ENCODE measurements at regions not wholly inside any gene's neighbourhood (a gene's known extent, or its start where the extent isn't known, plus 50 kb on each side); places are given as distances from the start of the nearest gene placed in this dataset.

GRCh38 chr5:57795203-57795602 lies 312.6 kb upstream of the ACTBL2 start:
- H3K9ac ChIP-seq (ENCODE audit: low read length): no peak overlapping the region
- no peak for DNase-seq
- no peak for TF ChIP-seq EZH2 (optimal IDR thresholded peaks at IDR 0.05; ENCODE audit: low read depth, low read length)
- H3K27me3 ChIP-seq (replicated peaks; ENCODE audit: insufficient read depth, low read length): no peaks in the 10 kb centered on the region
- H3K4me3 ChIP-seq (ENCODE audit: low read length): no peak overlapping the region
- H4K20me1 ChIP-seq (ENCODE audit: insufficient read depth, low read length): no peaks in the 10 kb centered on the region
- no peaks in the 10 kb centered on the region for H3K36me3 ChIP-seq (replicated peaks; ENCODE audit: insufficient read depth, low read length)
- no peaks in the 10 kb centered on the region for H3F3A ChIP-seq (ENCODE audit: insufficient read depth, low read length)
- no peaks in the 10 kb centered on the region for H3K9me2 ChIP-seq (replicated peaks; ENCODE audit: insufficient read depth, low read length)
- no peak overlapping the region for H2AFZ ChIP-seq (ENCODE audit: low read length)
- no peaks in the 10 kb centered on the region for H3K4me1 ChIP-seq (ENCODE audit: low read length)
- H3K9me3 ChIP-seq (replicated peaks; ENCODE audit: insufficient read depth, low read length): no peaks in the 10 kb centered on the region
- no peaks in the 10 kb centered on the region for H3K79me2 ChIP-seq (ENCODE audit: low read length)
- no peak overlapping the region for H3K27ac ChIP-seq (ENCODE audit: low read length)
- no peak overlapping the region for H3K4me2 ChIP-seq (ENCODE audit: low read depth, low read length)

GRCh38 chr5:57791875-57792274 lies 309.3 kb upstream of the ACTBL2 start:
- Histone ChIP-seq H3K4me3 (ENCODE audit: low read length) (no peak overlapping the region), H3K4me2 (ENCODE audit: low read depth, low read length) (no peak overlapping the region), H3K4me1 (ENCODE audit: low read length) (no peaks in the 10 kb centered on the region), H3K79me2 (ENCODE audit: low read length) (no peaks in the 10 kb centered on the region), H3K9ac (ENCODE audit: low read length) (no peak overlapping the region), H3F3A (ENCODE audit: insufficient read depth, low read length) (no peaks in the 10 kb centered on the region), H3K27me3 (replicated peaks; ENCODE audit: insufficient read depth, low read length) (no peaks in the 10 kb centered on the region), H3K27ac (ENCODE audit: low read length) (no peak overlapping the region), H2AFZ (ENCODE audit: low read length) (no peak overlapping the region), H3K9me3 (replicated peaks; ENCODE audit: insufficient read depth, low read length) (no peaks in the 10 kb centered on the region), H3K9me2 (replicated peaks; ENCODE audit: insufficient read depth, low read length) (no peaks in the 10 kb centered on the region), H4K20me1 (ENCODE audit: insufficient read depth, low read length) (no peaks in the 10 kb centered on the region), H3K36me3 (replicated peaks; ENCODE audit: insufficient read depth, low read length) (no peaks in the 10 kb centered on the region)
- TF ChIP-seq EZH2 (optimal IDR thresholded peaks at IDR 0.05; ENCODE audit: low read depth, low read length) (no peak), EZH2phosphoT487 (IDR thresholded peaks at IDR 0.05; ENCODE audit: low read length) (no peak), CTCF (IDR thresholded peaks at IDR 0.05; ENCODE audit: low read length) (no peak)
- no peak for DNase-seq

GRCh38 chr5:57785946-57786345 lies 303.3 kb upstream of the ACTBL2 start:
- Histone ChIP-seq H2AFZ (ENCODE audit: low read length) (no peak overlapping the region), H3K9me2 (replicated peaks; ENCODE audit: insufficient read depth, low read length) (no peaks in the 10 kb centered on the region), H3K79me2 (ENCODE audit: low read length) (no peaks in the 10 kb centered on the region), H3K27me3 (replicated peaks; ENCODE audit: insufficient read depth, low read length) (no peaks in the 10 kb centered on the region), H3F3A (ENCODE audit: insufficient read depth, low read length) (no peaks in the 10 kb centered on the region), H3K9ac (ENCODE audit: low read length) (no peak overlapping the region), H3K9me3 (replicated peaks; ENCODE audit: insufficient read depth, low read length) (no peaks in the 10 kb centered on the region), H4K20me1 (ENCODE audit: insufficient read depth, low read length) (no peaks in the 10 kb centered on the region), H3K4me2 (ENCODE audit: low read depth, low read length) (no peak overlapping the region), H3K36me3 (replicated peaks; ENCODE audit: insufficient read depth, low read length) (no peaks in the 10 kb centered on the region), H3K4me1 (ENCODE audit: low read length) (no peaks in the 10 kb centered on the region), H3K4me3 (ENCODE audit: low read length) (no peak overlapping the region), H3K27ac (ENCODE audit: low read length) (no peak overlapping the region)
- no peak for DNase-seq
- no peak for TF ChIP-seq EZH2phosphoT487 (IDR thresholded peaks at IDR 0.05; ENCODE audit: low read length)
- no peak for TF ChIP-seq EZH2 (optimal IDR thresholded peaks at IDR 0.05; ENCODE audit: low read depth, low read length)
- no peak for TF ChIP-seq CTCF (IDR thresholded peaks at IDR 0.05; ENCODE audit: low read length)

- Histone ChIP-seq H4K20me1 (ENCODE audit: insufficient read depth, low read length) (no peaks in the 10 kb centered on the region), H3K4me1 (ENCODE audit: low read length) (no peaks in the 10 kb centered on the region), H3K27ac (ENCODE audit: low read length) (no peak overlapping the region), H3K79me2 (ENCODE audit: low read length) (no peaks in the 10 kb centered on the region), H3K4me2 (ENCODE audit: low read depth, low read length) (no peak overlapping the region), H3K36me3 (replicated peaks; ENCODE audit: insufficient read depth, low read length) (no peaks in the 10 kb centered on the region), H3K9me2 (replicated peaks; ENCODE audit: insufficient read depth, low read length) (no peaks in the 10 kb centered on the region), H3K9me3 (replicated peaks; ENCODE audit: insufficient read depth, low read length) (no peaks in the 10 kb centered on the region), H3K27me3 (replicated peaks; ENCODE audit: insufficient read depth, low read length) (no peaks in the 10 kb centered on the region), H3F3A (ENCODE audit: insufficient read depth, low read length) (no peaks in the 10 kb centered on the region), H3K4me3 (ENCODE audit: low read length) (no peak overlapping the region), H2AFZ (ENCODE audit: low read length) (no peak overlapping the region), H3K9ac (ENCODE audit: low read length) (no peak overlapping the region)
- DNase-seq: no peak
- TF ChIP-seq EZH2phosphoT487 (IDR thresholded peaks at IDR 0.05; ENCODE audit: low read length) (no peak), CTCF (IDR thresholded peaks at IDR 0.05; ENCODE audit: low read length) (no peak), EZH2 (optimal IDR thresholded peaks at IDR 0.05; ENCODE audit: low read depth, low read length) (no peak)
Observed at GRCh38 chr5:57784121-57784520, 301.5 kb upstream of the ACTBL2 start.

Measured in MM.1S (cell line).